Urinary bladder (tissue), 3 donors: ENCODE measurements at regions not wholly inside any gene's neighbourhood (a gene's known extent, or its start where the extent isn't known, plus 50 kb on each side); places are given as distances from the start of the nearest gene placed in this dataset.

Experiments
- DNase-seq: peaks from one replicate; pipeline ENCODE4 v3.0.0-alpha.2; 2015; ENCODE audit errors: extremely low spot score
- H3K27ac ChIP-seq: one replicate; pipeline ENCODE4 v1.5.1; 2013; ENCODE audit warnings: low read depth, mild to moderate bottlenecking, moderate library complexity
- H3K36me3 ChIP-seq: one replicate; pipeline ENCODE4 v1.6.1; 2013; ENCODE audit warnings: mild to moderate bottlenecking, moderate library complexity; ENCODE audit not compliant: insufficient read depth
- H3K4me1 ChIP-seq: one replicate; pipeline ENCODE4 v1.6.1; 2013; ENCODE audit warnings: mild to moderate bottlenecking, moderate library complexity; ENCODE audit not compliant: insufficient read depth
- H3K4me3 ChIP-seq: one replicate; pipeline ENCODE4 v1.5.1; 2013; ENCODE audit warnings: low read depth, low read length
- WGBS: extraction: QIAGEN DNeasy Blood & Tissue Kit; methylation state at CpG from one replicate; pipeline ENCODE4 v1.1.7; 2013; 5-methylcytosine and 5-hydroxymethylcytosine counted together
- donor health status: healthy with polysubstance abuse.
- donor health status: healthy.

GRCh38 chr9:515665-516064, 301.0 kb downstream of the DOCK8 start:
- WGBS = 52% methylated on average over 4 of the region's 4 CpGs
- Histone ChIP-seq H3K36me3 (no peaks in the 10 kb centered on the region), H3K4me3 (no peak overlapping the region), H3K4me1 (no peaks in the 10 kb centered on the region), H3K27ac (no peak overlapping the region)
- no peak for DNase-seq

- no peaks in the 10 kb centered on the region for H3K4me1 ChIP-seq
- WGBS = 81% methylated on average over 4 of the region's 4 CpGs
- H3K36me3 ChIP-seq = peaks cover 2% of the 10 kb centered on the region
- DNase-seq = no peak
- no peak overlapping the region for H3K4me3 ChIP-seq
- no peak overlapping the region for H3K27ac ChIP-seq
Observed at GRCh38 chr9:517993-518392, 303.3 kb downstream of the DOCK8 start.

- Histone ChIP-seq H3K4me1 (no peaks in the 10 kb centered on the region), H3K4me3 (no peak overlapping the region), H3K36me3 (peaks cover 2% of the 10 kb centered on the region), H3K27ac (no peak overlapping the region)
- no peak for DNase-seq
- WGBS = 65% methylated on average over 5 of the region's 5 CpGs
Observed at GRCh38 chr9:518540-518939, 303.9 kb downstream of the DOCK8 start.

GRCh38 chr9:519579-519978, 304.9 kb downstream of the DOCK8 start:
- no peak overlapping the region for H3K4me3 ChIP-seq
- peaks cover 2% of the 10 kb centered on the region for H3K36me3 ChIP-seq
- DNase-seq = no peak
- 44% methylated on average over 3 of the region's 3 CpGs for WGBS
- H3K27ac ChIP-seq = no peak overlapping the region
- no peaks in the 10 kb centered on the region for H3K4me1 ChIP-seq

- Histone ChIP-seq H3K4me3 (no peak overlapping the region), H3K36me3 (peaks cover 2% of the 10 kb centered on the region), H3K27ac (no peak overlapping the region), H3K4me1 (no peaks in the 10 kb centered on the region)
- 81% methylated on average over 3 of the region's 3 CpGs for WGBS
- no peak for DNase-seq
Observed at GRCh38 chr9:520302-520701, 305.6 kb downstream of the DOCK8 start.

- 91% methylated on average over 5 of the region's 5 CpGs for WGBS
- no peak overlapping the region for H3K4me3 ChIP-seq
- no peak for DNase-seq
- H3K4me1 ChIP-seq = no peaks in the 10 kb centered on the region
- peaks cover 2% of the 10 kb centered on the region for H3K36me3 ChIP-seq
- H3K27ac ChIP-seq = no peak overlapping the region
Observed at GRCh38 chr9:522190-522589, 307.5 kb downstream of the DOCK8 start.

- Histone ChIP-seq H3K36me3 (peaks cover 2% of the 10 kb centered on the region), H3K27ac (no peak overlapping the region), H3K4me3 (no peak overlapping the region), H3K4me1 (no peaks in the 10 kb centered on the region)
- 70% methylated on average over 1 of the region's 1 CpG for WGBS
- no peak for DNase-seq
Observed at GRCh38 chr9:522658-523057, 308.0 kb downstream of the DOCK8 start.

- Histone ChIP-seq H3K4me3 (no peak overlapping the region), H3K36me3 (peaks cover 2% of the 10 kb centered on the region), H3K27ac (no peak overlapping the region), H3K4me1 (no peaks in the 10 kb centered on the region)
- WGBS = 97% methylated on average over 4 of the region's 4 CpGs
- no peak for DNase-seq
Observed at GRCh38 chr9:523444-523843, 308.8 kb downstream of the DOCK8 start.

GRCh38 chr9:524008-524407, 309.3 kb downstream of the DOCK8 start:
- H3K4me1 ChIP-seq = no peaks in the 10 kb centered on the region
- peaks cover 2% of the 10 kb centered on the region for H3K36me3 ChIP-seq
- H3K27ac ChIP-seq = no peak overlapping the region
- no peak overlapping the region for H3K4me3 ChIP-seq
- no peak for DNase-seq
- WGBS = 51% methylated on average over 2 of the region's 2 CpGs

- H3K4me1 ChIP-seq = no peaks in the 10 kb centered on the region
- DNase-seq = no peak
- H3K4me3 ChIP-seq = no peak overlapping the region
- 91% methylated on average over 11 of the region's 11 CpGs for WGBS
- H3K27ac ChIP-seq = no peak overlapping the region
- no peaks in the 10 kb centered on the region for H3K36me3 ChIP-seq
Observed at GRCh38 chr9:526904-527591, 312.4 kb downstream of the DOCK8 start.

- DNase-seq = no peak
- Histone ChIP-seq H3K4me1 (no peaks in the 10 kb centered on the region), H3K4me3 (no peak overlapping the region), H3K27ac (no peak overlapping the region), H3K36me3 (no peaks in the 10 kb centered on the region)
- 52% methylated on average over 4 of the region's 4 CpGs for WGBS
Observed at GRCh38 chr9:529731-530130, 311.8 kb upstream of the DMRT1 start.

- Histone ChIP-seq H3K36me3 (no peaks in the 10 kb centered on the region), H3K27ac (no peak overlapping the region), H3K4me1 (no peaks in the 10 kb centered on the region), H3K4me3 (no peak overlapping the region)
- 39% methylated on average over 3 of the region's 3 CpGs for WGBS
- no peak for DNase-seq
Observed at GRCh38 chr9:530681-531080, 310.8 kb upstream of the DMRT1 start.

- H3K36me3 ChIP-seq = no peaks in the 10 kb centered on the region
- H3K4me3 ChIP-seq = no peak overlapping the region
- no peak for DNase-seq
- WGBS = 58% methylated on average over 6 of the region's 6 CpGs
- no peak overlapping the region for H3K27ac ChIP-seq
- H3K4me1 ChIP-seq = no peaks in the 10 kb centered on the region
Observed at GRCh38 chr9:532707-533106, 308.8 kb upstream of the DMRT1 start.

- H3K27ac ChIP-seq = no peak overlapping the region
- DNase-seq = no peak
- 54% methylated on average over 4 of the region's 4 CpGs for WGBS
Observed at GRCh38 chr9:534886-535285, 306.6 kb upstream of the DMRT1 start.

GRCh38 chr9:535356-535755, 306.1 kb upstream of the DMRT1 start:
- H3K36me3 ChIP-seq = no peaks in the 10 kb centered on the region
- WGBS = 87% methylated on average over 4 of the region's 4 CpGs
- DNase-seq = no peak
- H3K4me1 ChIP-seq = no peaks in the 10 kb centered on the region
- no peak overlapping the region for H3K27ac ChIP-seq
- H3K4me3 ChIP-seq = no peak overlapping the region

More at GRCh38 chr9:534886-535285, 306.6 kb upstream of the DMRT1 start:
- Histone ChIP-seq H3K4me3 (no peak overlapping the region), H3K36me3 (no peaks in the 10 kb centered on the region), H3K4me1 (no peaks in the 10 kb centered on the region)
